Tibial artery (tissue), 4 donors: ENCODE measurements at regions not wholly inside any gene's neighbourhood (a gene's known extent, or its start where the extent isn't known, plus 50 kb on each side); places are given as distances from the start of the nearest gene placed in this dataset.

ENCODE experiments used
- DNase-seq, 2 donors: peaks; one replicate each; pipeline ENCODE4 v3.0.0-alpha.2; 2019
- H3K27ac ChIP-seq, 2 donors: fragments of 200-600 bp; sonication (generic) in 1 of 2; 1 replicate in 1 of 2; 2 replicates in 1 of 2; pipeline ENCODE4 v1.5.1; 2018 to 2019; ENCODE audit warnings: mild to moderate bottlenecking in 1 of 2
- H3K27me3 ChIP-seq, 2 donors: fragments of 200-600 bp; sonication (generic) in 1 of 2; one replicate each; pipeline versions ENCODE4 v1.5.1 to v1.6.0; 2016 to 2019
- H3K36me3 ChIP-seq, 3 donors: fragments of 200-600 bp; sonication (generic) in 2 of 3; one replicate each; pipeline ENCODE4 v1.5.1; 2016 to 2019; ENCODE audit warnings: mild to moderate bottlenecking in 2 of 3
- H3K4me1 ChIP-seq, 4 donors: fragments of 200-600 bp; sonication (generic) in 2 of 4; 1 replicate in 3 of 4; 2 replicates in 1 of 4; pipeline ENCODE4 v1.5.1; 2016 to 2019
- H3K4me3 ChIP-seq, 2 donors: fragments of 200-600 bp; sonication (generic) in 1 of 2; 1 replicate in 1 of 2; 2 replicates in 1 of 2; pipeline ENCODE4 v1.5.1; 2018 to 2019; ENCODE audit warnings: mild to moderate bottlenecking in 2 of 2
- H3K9me3 ChIP-seq, 3 donors: fragments of 200-600 bp; sonication (generic) in 1 of 3; one replicate each; pipeline ENCODE4 v1.5.1; 2016 to 2019
- intact Hi-C: fragments of 100-400 bp; cut with DNase I; formaldehyde crosslinking; loops from one replicate; pipeline ENCODE4 v1.15.0; 2023; ENCODE audit warnings: low total_unique reads
- TF ChIP-seq, protein P1 (sequence below), 2 experiments: fragments of 200-600 bp in 1 of 2; fragments of 450-650 bp in 1 of 2; IDR thresholded peaks; one replicate each; pipeline ENCODE4 v1.5.1; 2017 to 2019; ENCODE audit warnings: antibody characterized with exemption in 2 of 2, mild to moderate bottlenecking in 1 of 2, moderate library complexity in 1 of 2

DNA sequence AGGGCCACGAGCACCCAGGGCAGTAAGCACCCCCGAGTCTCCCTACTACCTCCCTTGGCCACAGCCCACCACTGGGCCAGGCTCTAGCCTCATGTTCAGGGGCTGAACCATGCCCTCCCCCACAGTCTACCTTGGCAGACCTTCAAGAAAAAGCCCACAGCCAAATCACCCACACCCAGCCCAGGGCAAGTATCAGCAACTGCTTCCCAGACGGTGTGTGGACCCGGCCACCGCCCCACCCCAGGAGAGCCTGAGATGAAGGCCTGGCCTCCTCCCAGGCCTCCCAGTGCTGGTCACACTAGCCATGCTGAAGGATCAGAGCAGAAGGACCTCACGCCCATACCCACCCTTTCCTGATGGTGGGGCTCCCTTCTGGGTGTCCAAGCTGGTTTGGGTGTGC is 92.0 kb upstream of the LINGO1 start:
- Histone ChIP-seq H3K4me3 (no peak overlapping the region), H3K36me3 (no peaks in the 10 kb centered on the region), H3K27me3 (peaks cover 0 to 55% of the 10 kb centered on the region in 2 donors), H3K27ac (no peak overlapping the region), H3K4me1 (no peaks in the 10 kb centered on the region), H3K9me3 (no peaks in the 10 kb centered on the region)
- intact Hi-C loops: no loop called here
- TF ChIP-seq, protein P1, sequence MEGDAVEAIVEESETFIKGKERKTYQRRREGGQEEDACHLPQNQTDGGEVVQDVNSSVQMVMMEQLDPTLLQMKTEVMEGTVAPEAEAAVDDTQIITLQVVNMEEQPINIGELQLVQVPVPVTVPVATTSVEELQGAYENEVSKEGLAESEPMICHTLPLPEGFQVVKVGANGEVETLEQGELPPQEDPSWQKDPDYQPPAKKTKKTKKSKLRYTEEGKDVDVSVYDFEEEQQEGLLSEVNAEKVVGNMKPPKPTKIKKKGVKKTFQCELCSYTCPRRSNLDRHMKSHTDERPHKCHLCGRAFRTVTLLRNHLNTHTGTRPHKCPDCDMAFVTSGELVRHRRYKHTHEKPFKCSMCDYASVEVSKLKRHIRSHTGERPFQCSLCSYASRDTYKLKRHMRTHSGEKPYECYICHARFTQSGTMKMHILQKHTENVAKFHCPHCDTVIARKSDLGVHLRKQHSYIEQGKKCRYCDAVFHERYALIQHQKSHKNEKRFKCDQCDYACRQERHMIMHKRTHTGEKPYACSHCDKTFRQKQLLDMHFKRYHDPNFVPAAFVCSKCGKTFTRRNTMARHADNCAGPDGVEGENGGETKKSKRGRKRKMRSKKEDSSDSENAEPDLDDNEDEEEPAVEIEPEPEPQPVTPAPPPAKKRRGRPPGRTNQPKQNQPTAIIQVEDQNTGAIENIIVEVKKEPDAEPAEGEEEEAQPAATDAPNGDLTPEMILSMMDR (IDR thresholded peaks at IDR 0.05): no peak
- DNase-seq: no peak

DNA sequence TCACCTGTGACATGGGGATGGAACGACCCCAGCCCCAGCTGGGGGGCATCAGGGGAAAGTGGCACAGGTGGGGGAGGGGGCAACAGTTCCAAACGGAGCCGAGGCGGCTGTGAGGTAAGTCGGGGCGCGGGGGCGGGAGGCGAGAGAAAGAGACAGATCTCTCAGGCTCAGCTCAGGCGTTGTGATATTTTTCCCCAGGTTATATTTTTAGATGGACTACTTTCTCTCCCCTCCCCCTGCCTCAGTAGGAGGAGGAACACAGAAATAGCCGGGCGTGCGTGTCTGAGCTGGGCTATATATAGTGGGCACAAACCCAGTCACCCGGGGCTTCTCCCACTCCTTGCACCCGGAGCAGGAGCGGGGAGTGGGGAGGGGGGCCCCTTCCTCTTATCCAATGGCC is 91.0 kb upstream of the LINGO1 start:
- no peaks in the 10 kb centered on the region for H3K4me1 ChIP-seq
- H3K36me3 ChIP-seq: no peaks in the 10 kb centered on the region
- H3K4me3 ChIP-seq: no peak overlapping the region
- DNase-seq: no peak
- H3K27ac ChIP-seq: no peak overlapping the region
- peaks cover 0 to 52% of the 10 kb centered on the region in 2 donors for H3K27me3 ChIP-seq
- TF ChIP-seq, protein P1 (IDR thresholded peaks at IDR 0.05): no peak
- no peaks in the 10 kb centered on the region for H3K9me3 ChIP-seq
- intact Hi-C loops: no loop called here

DNA sequence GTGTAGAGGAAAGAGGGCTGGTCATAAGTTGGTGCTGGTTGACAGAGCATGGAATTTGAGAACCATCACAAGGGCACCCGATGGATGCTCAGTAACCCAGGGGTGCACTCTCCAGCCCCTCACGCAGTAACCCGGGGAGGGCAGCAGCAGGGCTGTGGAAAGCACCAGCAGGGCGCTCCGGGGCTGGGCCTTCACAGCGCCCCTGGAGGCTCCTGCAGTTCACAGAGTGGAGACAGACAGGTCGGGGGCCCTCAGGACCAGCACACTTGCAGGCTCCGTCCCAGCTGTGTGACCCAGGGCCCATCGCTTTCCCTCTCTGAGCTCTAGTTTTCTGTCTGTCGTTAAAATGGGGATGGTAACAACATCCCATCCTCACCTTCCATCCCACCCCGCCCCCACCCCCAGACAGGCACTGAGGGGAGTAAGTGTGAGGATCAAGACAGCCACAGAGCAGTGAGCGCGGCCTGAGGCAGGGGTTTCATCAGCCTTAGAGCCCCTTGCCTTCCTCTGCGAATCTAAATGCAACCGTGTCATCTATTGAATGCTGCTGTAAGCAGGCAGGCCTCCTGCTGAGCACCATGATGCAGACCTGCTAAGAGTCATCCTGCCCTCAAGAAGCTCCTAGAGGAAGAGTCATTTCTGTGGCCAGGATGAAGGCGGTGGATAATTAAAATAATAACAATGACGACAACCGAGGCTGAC is 90.2 kb upstream of the LINGO1 start:
- no peak overlapping the region for H3K4me3 ChIP-seq
- H3K9me3 ChIP-seq: no peaks in the 10 kb centered on the region
- H3K27me3 ChIP-seq: peaks cover 0 to 47% of the 10 kb centered on the region in 2 donors
- H3K4me1 ChIP-seq: no peaks in the 10 kb centered on the region
- intact Hi-C loops: no loop called here
- no peak for DNase-seq
- TF ChIP-seq, protein P1 (IDR thresholded peaks at IDR 0.05): no peak
- no peak overlapping the region for H3K27ac ChIP-seq
- no peaks in the 10 kb centered on the region for H3K36me3 ChIP-seq

DNA sequence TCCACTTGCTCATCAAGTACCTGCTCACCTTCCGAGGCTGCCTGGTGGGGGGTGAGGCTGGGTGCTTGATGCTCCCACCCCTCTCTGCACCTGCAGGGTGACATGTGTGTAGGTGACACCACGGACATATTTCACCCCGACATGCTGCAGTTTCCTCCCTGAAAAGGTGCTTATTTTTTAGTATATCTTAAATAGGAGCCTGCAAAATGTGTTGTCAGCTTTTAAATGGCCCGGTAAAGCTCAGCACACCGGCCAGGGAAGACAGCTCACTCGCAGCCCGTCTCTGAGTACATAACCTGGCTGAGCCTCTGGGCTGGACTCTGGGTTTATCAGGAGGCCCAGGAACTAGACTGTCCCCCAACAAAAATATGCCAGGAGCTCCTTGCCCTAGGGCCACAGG is 89.3 kb upstream of the LINGO1 start:
- no peak for DNase-seq
- no peaks in the 10 kb centered on the region for H3K9me3 ChIP-seq
- no peaks in the 10 kb centered on the region for H3K36me3 ChIP-seq
- no peak overlapping the region for H3K4me3 ChIP-seq
- TF ChIP-seq, protein P1 (IDR thresholded peaks at IDR 0.05): no peak
- no peak overlapping the region for H3K27ac ChIP-seq
- peaks cover 0 to 46% of the 10 kb centered on the region in 2 donors for H3K27me3 ChIP-seq
- intact Hi-C loops: no loop called here
- no peaks in the 10 kb centered on the region for H3K4me1 ChIP-seq

DNA sequence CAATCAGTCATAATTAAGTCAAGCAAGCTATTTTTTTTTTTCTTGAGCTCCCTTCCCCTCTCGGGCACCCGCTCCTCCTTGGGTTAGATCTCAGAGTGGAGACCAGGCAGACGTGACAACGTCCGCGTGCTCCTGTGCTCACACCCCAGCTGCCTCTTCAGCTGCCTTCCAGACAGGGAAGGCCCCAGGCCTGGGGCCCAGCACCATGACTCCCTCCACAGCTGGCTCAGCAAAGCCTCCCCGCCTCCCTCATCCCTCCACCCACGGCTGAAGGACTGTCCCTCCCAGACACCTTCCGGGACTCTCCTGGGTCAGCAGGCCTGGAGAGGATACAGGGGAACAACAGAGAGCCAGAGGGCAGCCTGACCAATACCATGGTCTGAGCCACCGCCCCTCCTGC is 87.9 kb upstream of the LINGO1 start:
- no peak overlapping the region for H3K27ac ChIP-seq
- intact Hi-C loops: no loop called here
- no peaks in the 10 kb centered on the region for H3K9me3 ChIP-seq
- TF ChIP-seq, protein P1 (IDR thresholded peaks at IDR 0.05): no peak
- H3K4me3 ChIP-seq: no peak overlapping the region
- H3K4me1 ChIP-seq: no peaks in the 10 kb centered on the region
- no peak for DNase-seq
- no peaks in the 10 kb centered on the region for H3K36me3 ChIP-seq
- peaks cover 0 to 44% of the 10 kb centered on the region in 2 donors for H3K27me3 ChIP-seq
